Stimulated activated CD4-positive, alpha-beta T cell treated with anti-CD3 and anti-CD28 coated beads, Interleukin-12 subunit alpha, Interleukin-12 subunit beta, amount 100 ng/mL, for 24 hours (primary cell): ENCODE measurements at regions not wholly inside any gene's neighbourhood (a gene's known extent, or its start where the extent isn't known, plus 50 kb on each side); places are given as distances from the start of the nearest gene placed in this dataset.
"Not testable (repeated sequence)": the region's sequence is repeated elsewhere in the genome, so short reads cannot be mapped to it uniquely, and the experiment has no call there.

Source experiments
- DNase-seq, 2 experiments: peaks; one replicate each; pipeline ENCODE4 v3.0.0-alpha.2; 2020; ENCODE audit warnings: low read depth in 2 of 2

DNA sequence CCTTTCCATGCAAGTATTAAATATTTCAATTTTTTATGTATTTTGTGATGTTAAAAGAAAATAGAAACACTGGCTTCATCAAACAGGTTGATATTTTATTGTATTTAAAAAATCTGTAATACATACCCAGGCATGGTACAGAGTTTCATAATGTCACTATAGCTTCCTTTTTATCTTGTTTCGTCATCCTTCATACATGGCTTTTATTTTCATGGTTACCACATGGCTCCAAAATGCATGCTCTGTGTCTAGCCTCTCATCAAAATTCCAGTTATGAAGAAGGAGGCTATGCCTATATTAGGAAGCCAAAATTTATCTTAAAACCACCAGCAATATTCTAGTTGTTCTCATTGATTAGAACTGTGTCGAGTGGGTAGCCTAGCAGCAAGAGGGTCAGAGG, 464.8 kb downstream of the BTG1 start:
- DNase-seq, result no peak

DNA sequence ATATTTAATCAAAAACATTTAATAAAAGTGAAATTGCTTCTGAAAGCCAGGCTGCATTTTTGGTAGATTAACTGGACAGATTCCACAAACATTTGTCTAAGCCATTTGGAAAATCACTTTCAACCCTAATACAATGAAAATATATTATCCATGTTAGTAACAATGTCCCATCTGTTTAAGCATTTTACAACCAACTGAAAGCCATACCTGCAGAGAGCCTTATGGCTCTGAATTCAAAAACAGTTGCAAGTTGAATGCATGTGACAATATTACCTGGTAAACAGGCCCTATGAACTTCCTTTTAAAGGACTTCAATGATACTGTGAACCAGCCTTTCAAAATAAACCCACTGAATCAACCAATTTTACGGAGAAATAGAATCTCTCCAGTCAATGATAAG, 468.1 kb downstream of the BTG1 start:
- no peak for DNase-seq

DNA sequence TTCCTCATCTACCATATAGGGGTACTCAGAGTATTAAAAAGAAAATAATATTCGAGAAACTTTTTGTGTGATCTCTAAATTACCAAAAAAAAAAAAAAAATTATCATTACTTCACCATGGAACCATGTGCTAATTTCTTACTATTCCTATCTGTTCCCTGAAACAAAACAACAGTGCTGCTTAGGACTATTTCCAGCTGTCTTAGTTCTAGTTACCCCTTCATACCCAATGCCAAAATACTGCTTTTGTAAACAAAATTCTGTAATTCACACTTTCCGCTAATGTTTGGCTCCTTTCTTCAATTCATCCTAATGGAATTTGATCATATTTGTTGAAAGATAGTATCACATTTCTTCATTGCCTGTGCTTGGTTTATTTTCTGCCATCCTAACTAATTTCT, 470.2 kb downstream of the BTG1 start:
- DNase-seq, result no peak

DNA sequence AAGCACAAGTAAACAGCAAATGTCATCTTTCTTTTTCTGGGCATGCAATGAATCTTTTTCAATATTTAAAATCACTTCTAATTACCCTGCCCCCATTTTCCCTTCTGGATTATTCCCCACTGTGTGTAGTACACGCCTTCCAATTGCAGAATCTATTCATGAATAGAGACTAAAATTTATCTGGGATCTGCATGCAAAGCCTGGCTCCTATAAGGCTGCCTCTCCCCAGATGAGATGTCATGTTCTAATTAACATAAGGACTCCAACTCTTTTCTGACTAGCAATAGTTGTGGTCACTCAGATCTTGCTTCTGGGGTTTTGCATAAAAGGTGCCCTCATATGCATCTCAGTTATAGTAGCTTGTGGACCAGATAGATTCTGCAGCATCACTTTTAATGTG, 473.5 kb downstream of the BTG1 start:
- DNase-seq, result no peak

- DNase-seq, result no peak
These were observed 478.0 kb downstream of the BTG1 start for GRCh38 chr12:91667694-91668093.

GRCh38 chr12:91663744-91664143, 481.1 kb upstream of the DCN start:
- DNase-seq, result no peak

- DNase-seq, result no peak
These were observed 480.7 kb upstream of the DCN start for GRCh38 chr12:91663310-91663709.

GRCh38 chr12:91662021-91662420, 479.4 kb upstream of the DCN start:
- DNase-seq, result no peak

DNA sequence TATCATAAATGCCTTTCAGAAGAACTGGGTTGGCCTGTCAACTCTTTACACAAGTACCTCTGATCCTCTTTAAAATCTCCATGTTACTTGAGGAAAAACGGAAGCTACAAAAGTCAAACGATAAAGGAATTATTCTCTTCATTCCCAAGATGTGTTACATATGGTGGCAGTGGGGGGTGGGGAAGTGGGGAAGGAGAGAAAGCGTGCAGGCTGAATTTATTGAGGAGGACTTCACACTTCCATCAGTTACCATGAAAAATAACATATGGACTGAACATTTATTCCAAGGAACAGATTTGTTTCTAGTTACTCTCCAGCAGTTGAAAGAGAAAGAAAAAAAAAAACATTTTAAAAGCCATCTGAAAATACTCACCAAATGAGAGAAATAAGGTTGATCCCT, 474.4 kb upstream of the DCN start:
- DNase-seq, result no peak

GRCh38 chr12:91655966-91656365, 473.3 kb upstream of the DCN start:
- DNase-seq, result no peak

GRCh38 chr12:91654087-91654486, 471.5 kb upstream of the DCN start:
- no peak for DNase-seq

- no peak for DNase-seq
These were observed 469.1 kb upstream of the DCN start for GRCh38 chr12:91651728-91652127.

- no peak for DNase-seq
These were observed 461.1 kb upstream of the DCN start for GRCh38 chr12:91643763-91644162.

- no peak for DNase-seq
These were observed 457.4 kb upstream of the DCN start for GRCh38 chr12:91640021-91640420.

GRCh38 chr12:91639327-91639726, 456.7 kb upstream of the DCN start:
- no peak for DNase-seq

GRCh38 chr12:91637789-91638624, 455.4 kb upstream of the DCN start:
- DNase-seq, result no peak

DNA sequence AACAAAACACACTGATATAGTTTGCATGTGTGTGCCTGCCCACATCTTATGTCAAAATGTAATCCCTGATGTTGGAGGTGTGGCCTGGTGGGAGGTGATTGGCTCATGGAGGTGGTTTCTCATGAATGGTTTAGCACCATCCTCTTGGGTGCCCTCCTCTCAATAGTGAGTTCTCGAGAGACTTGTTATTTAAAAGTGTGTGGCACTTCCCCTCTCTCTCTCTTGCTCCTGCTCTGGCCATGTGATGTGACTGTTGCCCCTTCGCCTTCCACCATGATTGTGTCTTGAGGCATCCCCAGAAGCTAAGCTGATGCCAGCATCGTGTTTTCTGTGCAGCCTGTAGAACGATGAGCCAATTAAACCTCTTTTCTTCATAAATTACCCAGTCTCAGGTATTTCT, 454.1 kb upstream of the DCN start:
- DNase-seq, result no peak

DNA sequence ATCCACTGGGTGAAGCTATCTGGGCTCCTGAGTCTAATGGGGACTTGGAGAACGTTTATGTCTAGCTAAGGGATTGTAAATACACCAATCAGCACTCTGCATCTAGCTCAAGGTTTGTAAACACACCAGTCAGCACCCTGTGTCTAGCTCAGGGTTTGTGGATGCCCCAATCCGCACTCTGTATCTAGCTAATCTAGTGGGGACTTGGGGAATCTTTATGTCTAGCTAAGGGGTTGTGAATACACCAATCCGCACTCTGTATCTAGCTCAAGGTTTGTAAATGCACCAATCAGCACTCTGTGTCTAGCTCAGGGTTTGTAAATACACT, 451.7 kb upstream of the DCN start:
- not testable (repeated sequence) for DNase-seq

- no peak for DNase-seq
These were observed 451.2 kb upstream of the DCN start for GRCh38 chr12:91633734-91634357.

DNA sequence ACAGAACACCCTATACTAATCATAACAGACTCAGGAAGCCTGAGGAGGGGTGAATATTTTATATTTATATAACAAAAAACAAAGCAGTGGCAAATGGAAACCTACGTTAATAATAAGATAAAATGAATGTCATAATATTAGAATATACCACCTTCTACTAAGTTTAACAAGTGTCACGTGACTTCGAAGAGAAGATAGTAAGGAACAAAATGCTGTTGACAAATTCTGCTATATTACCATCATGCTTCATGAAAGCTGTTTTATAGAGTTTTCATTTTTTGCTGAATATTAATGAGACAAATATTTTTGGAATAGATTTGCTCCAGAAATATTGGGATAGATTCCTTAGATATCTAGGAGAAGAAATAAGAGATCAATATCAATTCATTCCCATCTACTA, 450.6 kb upstream of the DCN start:
- DNase-seq, result no peak

- DNase-seq, result no peak
These were observed 449.6 kb upstream of the DCN start for GRCh38 chr12:91632042-91632786.

DNA sequence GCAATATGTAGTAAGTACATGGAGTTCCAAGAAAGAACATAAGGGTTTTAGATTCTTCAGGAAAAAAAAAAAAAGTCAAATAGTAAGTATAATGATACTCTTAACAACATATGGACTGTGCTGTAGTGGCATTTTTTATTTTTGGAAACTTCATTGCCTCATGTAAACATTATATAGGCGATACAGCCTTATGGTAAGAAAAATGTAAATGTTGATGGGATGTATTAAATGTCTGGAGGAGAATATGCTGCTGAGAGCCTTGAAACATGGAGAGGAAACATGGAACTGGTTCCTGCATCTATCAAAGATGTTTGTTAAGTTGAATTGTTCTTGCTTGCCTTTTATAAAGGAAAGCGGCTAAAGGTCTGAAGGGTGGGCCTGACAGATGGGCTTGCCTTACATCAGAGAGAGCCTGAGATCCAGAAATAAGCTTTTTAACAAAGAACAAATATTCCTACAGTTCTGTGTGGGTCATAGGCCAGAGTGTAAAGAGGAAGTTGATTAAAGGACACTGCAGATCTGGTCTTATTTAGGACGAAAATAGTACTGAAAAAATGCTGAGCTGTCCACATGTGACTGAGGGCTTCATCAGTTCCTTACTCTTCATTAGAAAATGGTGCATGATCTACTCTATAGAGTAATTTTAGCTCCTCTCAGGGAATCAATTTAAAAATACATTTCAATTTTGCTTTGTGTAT, 448.1 kb upstream of the DCN start:
- no peak for DNase-seq
